GM18907 (cell line): ENCODE measurements at regions not wholly inside any gene's neighbourhood (a gene's known extent, or its start where the extent isn't known, plus 50 kb on each side); places are given as distances from the start of the nearest gene placed in this dataset.
"Not testable (repeated sequence)": the region's sequence is repeated elsewhere in the genome, so short reads cannot be mapped to it uniquely, and the experiment has no call there.

Experiments
- ATAC-seq: cut with Tn5 transposase; IDR thresholded peaks from one replicate; pipeline ENCODE4 v1.9.1; 2021; ENCODE audit warnings: mild to moderate bottlenecking, moderate library complexity; ENCODE audit not compliant: unreplicated experiment

DNA sequence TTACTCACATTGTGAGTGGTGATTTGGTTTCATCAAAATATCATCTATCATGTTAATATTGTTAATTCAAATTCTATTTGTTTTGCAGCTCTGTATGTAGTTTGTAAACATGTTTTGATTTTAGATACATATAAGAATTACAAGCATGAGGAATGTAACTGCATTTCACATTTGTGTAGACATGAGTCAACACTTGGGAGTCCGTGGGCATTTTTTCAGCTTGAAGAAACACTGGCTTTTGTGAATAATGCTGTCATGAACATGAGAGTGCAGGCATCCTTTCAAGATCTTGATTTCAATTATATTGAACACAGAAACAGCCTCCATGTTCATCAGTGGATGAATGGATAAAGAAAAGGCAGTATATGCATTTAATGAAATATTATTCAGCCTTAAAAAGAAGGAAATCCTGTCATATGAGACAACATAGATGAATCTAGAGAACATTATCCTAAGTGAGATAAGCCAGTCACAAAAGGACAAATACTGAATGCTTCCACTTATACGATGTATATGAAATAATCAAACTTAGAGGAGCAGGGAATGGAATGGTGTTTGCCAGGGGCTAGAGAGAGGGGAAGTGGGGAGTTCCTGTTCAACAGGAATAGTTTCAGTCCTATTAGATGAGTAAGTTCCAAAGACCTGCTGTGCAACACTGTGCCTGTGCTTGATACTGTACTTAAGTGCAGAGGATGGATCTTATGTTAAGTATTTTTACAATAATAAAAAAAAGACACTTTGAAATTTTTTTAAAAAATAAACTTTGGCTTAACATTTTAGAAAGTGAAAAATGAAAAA is 194.9 kb downstream of the LRATD1 start:
- ATAC-seq, result no peak

DNA sequence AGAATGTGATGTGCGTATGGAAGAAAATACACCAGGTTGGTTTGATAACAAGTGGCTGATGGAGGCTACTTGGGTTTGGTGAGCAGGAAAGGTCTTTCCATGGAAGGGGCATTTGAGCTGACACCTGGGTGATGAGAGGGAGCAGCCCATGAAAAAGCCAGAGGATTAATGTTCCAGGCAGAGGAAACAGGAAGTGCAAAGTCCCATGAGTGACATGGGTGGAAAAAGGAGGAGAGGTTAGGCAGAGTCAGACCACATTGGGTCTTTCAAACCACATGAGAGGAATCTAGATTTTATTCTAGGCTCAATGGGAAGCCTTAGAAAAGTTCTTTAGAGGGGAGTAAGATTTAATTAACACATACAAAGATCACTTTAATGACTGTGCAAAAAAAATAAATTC is 195.7 kb downstream of the LRATD1 start:
- ATAC-seq, result no peak

DNA sequence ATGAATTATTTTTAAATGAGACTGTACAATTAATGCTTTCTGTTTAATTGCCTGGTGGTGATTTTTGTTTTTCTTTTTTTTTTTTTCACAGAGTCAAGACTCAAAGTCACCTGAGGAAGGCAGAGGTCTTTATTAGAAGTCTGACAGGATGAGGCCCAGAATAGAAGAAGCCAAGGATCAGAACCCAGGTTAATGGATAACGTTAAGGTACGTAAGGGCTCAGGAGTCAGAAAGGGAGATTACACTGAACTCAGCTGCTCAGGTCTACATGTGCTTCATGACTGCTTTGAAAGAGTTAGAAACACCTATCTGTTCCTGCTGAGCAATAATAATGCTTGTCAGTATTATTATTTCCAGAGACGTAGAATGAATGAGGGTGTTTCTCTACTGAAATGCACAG is 196.5 kb downstream of the LRATD1 start:
- no peak for ATAC-seq

DNA sequence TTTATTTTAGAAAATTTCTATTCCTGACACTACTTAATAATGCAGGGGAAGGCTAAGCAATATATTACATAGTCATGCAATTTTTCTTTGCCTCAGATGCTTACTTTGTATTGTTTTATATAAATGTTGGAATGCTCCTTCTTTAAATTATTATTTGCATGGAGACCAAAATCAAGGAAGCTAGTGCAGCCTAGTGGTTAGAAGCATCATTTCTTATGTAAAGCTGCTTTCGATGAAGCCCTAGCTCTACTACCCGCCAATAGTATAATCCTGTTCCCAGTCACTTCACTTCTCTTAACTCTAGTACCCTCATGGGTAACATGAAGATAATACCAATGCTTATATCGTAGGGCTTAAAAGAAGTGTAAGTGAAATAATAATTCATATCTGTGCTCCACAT is 198.9 kb downstream of the LRATD1 start:
- no peak for ATAC-seq

DNA sequence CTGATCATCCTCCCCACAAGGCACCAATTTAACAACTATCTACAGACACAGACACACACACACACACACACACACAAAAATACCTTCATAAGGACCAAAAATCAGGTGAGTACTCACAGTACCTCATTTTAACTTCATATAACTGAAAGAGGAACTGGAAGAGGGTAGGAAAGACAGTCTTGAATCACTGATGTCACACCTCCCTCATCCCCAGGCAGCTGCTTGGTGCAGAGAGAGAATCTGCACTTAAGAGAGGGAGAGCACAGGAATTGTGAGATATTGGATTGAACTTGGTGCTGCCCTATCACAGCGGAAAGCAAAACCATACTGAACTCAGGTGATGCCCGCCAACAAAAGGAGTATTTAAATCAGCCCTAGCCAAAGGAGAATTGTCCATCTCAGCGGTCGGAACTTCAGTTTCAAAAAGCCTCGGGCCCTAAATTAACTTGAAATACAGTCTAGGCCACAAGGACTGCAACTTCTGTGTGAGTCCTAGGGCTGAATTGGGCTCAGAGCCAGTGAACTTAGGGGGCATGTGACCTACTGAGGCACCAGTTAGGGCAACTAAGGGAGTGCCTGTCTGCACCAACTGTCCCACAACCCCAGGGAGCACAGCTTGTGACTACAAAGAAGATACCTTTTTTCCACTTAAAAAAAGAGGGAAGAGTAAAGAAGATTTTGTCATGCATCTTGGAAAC is 211.1 kb downstream of the LRATD1 start:
- no peak for ATAC-seq

DNA sequence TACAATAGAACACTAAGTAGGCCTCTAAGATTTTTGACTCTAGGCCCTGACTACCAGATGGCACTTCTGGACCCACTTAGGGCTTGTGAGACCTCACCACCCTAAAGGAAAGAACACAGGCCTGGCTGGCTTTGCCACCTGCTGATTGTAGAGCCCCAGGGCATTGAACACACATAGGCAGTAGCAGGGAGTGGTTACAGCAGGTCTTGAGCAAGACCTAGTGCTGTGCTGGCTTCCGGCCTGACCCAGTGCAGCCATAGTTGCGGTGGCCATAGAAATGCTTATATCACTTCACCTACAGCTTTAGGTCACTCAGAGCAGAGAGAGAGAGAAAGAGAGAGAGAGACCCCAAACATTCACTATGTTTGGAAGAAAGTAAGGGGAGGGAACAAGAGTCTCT is 223.2 kb downstream of the LRATD1 start:
- ATAC-seq, result no peak

DNA sequence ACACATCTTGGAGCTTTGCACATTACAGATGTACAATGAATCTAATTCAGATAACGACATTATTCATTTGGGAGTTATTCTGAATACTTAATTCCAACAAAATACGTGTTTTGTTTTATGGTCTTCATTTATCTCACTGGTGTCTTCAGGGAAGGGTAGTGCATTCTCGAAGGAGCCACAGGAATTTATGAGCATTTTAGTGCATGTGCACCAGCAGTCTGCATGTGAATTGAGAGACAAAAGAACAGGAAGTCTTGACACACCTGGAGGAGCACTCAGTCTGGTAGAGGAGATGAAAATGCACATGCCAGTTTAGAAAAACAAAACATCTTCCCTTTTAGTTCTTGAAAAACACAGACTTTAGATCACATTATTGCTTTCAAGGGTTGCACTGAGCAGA is 228.7 kb downstream of the LRATD1 start:
- no peak for ATAC-seq

DNA sequence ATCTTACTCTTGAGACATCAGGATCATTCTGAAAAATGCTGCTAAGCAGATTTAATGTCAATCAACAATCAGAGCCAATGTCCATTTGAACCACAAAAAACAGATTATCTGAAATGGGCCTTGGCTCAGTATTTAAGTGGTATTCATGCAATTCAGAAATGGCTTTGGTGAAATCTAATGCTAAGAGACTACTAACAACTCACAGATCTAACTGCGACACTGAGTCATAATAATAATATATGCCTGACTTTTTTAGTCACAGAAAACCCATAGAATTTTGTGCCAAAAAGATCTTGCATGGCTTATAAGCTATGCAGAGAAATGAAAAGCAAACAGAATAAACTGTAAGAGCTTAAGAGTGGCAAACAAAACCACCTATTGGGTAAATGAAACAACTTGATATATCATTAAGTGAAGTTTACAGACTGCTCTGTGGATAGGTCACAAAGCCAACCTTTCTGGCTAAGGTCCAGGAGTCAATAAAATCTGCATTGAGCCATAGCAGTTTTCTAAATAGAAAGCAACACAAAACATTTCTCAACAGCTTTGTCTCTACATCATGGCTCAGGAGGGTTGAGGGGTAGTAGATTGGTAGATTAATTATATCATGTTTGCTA is 234.3 kb downstream of the LRATD1 start:
- no peak for ATAC-seq

DNA sequence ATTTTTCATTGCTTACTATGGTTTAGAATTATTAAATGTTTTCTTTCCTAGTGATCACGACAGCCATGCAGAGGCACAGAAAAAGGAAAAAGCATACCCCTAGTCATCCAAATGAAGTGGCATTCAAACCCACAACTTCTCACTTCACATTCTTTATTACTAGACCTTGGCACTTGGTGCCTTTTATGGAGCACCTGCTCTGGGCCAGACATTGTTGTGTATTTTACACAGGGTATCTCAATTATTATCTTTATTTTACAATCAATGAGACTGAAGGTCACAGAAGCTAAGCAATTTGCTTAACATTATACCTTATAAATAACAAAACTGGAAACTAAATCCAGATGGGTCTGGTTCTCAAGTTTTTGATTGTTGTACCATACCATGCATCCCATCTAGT is 235.3 kb downstream of the LRATD1 start:
- no peak for ATAC-seq

DNA sequence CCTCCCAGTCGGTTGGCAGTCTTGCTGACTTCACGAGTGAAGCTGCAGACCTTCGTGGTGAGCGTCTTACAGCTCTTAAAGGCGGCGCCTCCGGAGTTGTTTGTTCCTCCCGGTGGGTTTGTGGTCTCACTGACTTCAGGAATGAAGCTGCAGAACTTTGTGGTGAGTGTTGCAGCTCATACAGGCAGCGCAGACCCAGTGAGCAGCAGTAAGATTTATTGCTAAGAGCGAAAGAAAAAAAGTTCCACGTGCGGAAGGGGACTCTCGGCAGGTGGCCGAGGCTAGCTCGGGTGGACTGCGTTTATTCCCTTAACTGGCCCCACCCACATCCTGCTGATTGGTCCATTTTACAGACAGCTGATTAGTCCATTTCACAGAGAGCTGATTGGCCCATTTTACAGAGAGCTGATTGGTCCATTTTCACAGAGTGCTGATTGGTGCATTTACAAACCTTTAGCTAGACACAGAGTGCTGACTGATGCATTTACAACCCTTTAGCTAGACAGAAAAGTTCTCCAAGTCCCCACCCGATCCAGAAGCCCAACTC is 240.3 kb downstream of the LRATD1 start:
- ATAC-seq, result no peak

DNA sequence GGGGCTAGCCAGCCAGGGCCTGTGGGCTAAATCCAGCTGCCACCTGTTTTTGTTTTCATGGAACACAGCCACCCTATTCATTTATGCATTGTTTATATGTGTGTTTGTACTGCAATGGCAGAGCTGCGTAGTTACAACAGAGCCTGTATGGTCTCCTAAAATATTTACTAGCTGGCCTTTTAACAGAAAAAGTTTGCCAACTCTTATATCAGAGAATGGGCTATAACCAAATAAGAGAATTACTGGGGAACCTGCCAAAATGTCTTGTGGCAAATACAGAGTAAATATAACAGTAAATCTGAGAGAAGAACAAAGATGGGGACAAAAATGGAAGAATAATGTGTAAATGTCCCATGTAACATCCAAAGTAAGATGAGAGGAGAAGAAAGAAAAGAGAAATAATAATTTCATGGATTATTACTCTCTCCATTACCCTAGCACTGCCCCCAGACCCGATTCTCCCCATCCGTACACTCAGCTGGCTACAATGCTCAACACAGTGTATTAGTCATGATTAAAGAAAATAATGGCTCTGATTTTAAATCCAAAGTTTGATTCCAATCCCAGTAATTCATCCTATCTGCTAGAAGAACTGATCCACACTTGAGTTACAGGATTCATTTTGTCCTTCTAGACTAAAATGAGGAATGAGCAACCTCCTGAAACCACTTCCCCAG is 249.3 kb downstream of the LRATD1 start:
- no peak for ATAC-seq

DNA sequence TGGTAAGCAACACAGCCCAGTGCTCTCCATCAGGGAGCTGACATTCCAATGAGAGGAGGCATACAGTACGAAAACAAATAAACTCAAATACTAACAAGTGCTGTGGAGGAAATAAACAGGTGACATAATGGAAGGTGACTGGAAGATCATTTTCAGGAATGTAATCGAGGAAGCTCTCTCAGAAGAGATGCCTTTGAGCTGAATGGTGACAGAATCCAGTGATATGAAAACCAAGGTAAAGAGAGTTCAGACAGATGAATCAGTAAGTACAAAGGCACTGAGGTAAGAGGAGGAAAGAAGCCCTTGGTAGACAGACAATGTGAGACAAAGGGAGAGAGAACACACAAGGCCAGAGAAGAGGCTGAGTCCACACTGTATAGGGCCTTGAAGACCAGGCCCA is 252.1 kb downstream of the LRATD1 start:
- ATAC-seq, result no peak

DNA sequence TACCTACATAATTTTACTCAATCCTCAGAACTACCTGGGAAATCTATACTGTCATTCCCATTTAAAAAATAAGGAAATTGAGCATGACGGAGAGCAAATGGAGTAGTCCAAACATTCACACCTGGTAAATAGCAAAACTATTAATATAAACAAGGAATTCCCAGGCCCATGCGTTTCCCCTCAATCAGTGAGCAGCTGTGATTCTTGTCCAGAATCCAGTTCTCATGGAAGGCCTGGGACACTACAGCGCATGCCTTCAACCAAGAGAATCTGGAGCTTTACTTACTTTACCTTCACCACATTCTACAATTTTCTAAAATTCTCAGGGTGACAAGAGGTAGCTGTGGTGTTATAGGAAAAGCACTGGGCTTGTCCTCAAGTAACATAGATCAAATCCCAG is 259.0 kb downstream of the LRATD1 start:
- no peak for ATAC-seq

DNA sequence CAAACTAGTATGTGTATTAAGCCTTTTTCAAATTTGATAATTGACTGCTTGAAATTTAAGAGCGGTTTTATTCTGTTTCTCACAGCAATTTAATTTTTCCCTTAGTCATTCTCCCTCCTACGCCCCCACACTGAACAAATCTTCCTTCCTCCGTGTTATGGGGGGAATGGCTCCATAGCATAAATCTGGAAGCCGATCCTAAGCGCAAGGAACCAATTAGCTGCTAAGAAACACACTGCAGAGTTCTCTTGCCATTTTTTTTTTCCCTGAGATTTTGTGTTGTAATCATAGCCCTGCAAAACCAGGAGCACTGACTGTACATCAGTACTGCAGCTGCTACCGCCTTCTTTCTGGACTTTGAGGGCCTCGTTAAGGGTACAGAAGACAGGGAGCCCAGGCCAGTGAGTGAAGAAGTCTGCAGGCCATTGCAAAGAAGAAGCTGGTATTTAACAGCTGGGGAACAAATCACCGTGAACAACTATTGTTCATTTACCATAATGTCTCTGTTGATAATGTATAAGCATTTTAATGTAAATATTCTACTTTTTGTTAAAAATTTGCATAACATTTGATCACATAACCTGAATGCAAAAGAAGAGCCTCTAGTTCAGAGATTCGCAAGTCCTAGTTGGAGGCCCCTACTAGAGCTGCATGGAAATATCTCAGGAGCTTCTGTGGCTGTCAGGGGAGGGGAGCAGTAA is 264.0 kb downstream of the LRATD1 start:
- ATAC-seq, result no peak

DNA sequence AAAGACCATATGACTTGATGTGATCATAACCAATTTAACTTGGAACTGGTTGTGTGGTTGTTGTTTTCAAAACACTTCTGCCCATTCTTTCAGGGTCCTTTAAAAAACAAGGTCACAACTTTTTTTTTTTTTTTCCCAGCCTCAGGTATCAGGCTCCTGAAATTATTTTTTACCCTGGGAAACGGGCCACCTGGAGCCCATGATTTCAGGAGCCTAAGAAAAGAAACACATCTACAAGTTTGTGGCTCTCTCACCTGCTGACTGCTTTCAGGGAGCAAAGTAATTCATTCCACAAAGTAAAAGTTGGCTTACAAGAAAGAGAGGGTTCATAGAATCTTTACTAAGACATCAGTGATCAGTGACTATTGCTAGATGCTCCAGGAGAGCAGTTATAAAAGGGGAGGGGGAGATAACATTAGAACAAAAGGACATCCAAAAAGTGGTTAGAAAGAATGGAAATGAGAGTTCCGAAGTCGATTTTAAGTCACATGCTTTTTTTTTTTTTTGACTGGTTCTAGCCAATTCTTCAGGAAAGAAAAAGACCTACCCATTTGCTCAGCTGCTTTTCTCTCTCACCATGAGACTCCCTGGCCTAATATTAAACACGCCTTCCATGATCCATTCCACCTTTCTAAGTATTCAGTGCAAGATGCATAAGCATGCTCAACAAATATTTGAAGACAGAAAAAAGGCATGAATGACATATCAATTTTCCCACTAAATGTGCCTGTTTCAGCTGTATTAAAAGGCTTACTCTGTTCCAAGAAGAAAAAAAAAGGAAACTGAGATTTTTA is 267.3 kb downstream of the LRATD1 start:
- ATAC-seq, result no peak

DNA sequence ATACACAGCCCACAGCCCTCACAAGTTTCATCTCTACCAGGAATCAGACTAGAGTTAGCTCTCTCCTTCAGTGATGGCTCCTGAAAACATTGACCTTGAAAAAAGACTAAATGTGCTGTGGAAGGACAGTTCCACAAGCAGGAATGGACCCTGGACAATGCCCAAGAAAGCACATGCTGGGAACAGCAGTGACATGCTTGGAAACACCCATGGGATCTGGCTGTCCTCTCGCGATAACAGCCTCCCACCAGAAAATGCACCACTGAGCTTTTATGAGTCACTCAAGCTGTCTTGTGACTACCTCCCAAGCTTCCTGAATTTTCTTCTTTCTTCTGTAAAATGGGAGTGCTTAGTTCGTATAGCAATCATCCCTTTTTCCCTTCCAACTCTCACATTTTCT is 269.2 kb downstream of the LRATD1 start:
- no peak for ATAC-seq

DNA sequence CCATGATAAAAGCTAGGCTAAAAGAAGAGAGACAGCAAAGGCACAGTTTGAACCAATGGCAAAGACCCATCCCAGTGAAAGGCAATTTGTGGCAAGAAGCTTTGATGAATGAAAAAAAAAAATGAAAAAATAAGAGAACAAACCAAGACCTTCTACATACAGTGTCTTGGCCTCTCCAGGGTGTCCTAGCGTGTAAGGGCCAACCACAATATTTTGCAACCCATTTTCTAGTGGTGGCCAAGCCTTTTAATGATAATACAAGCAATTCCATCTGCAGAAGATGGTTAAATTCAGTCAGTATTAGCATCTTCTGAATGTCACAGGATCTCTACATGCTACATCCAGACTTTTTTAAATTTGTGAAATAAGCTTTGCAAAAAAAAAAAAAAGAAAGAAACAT is 270.4 kb downstream of the LRATD1 start:
- no peak for ATAC-seq

DNA sequence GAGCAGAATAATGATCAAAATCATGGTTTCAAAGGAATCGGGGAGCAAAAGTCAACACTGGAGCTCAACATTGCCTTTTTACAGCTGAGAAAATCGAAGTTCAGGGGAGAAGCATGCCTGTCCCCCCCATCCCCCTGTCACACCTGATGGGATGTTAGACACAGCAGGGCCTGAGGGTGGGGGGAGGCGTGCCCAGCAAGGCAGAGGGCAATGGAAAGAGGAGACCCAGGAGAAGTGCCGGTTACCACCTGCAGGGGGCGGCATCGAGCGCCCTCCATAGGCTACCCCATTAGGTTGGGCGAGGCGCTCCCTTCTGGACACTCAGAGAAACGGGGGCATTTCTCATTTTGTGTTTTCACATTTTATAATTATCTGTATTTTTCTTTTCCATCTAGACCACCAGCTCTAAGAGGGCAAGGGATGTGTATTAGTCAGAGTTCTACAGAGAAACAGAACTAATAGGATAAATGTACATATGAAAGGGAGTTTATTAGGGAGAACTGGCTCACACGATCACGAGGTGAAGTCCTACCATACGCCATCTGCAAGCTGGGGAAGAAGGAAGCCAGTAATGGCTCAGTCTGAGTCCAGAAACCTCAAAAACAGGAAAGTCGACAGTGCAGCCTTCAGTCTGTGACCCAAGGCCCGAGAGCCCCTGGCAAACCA is 271.3 kb downstream of the LRATD1 start:
- ATAC-seq, result peak; percentile 98

DNA sequence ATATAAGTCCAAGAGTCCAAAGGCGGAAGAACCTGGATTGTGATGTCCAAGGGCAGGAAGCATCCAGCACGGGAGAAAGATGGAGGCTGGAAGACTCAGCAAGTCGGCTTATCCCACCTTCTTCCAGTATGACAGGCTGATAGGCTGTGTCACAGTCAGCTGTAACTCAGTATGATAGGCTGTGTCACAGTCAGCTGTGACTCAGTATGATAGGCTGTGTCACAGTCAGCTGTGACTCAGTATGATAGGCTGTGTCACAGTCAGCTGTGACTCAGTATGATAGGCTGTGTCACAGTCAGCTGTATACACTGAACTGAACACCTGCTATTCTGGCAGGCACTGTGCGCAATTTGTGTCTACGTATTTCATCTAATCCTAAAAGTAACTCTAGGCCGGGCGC is 271.9 kb downstream of the LRATD1 start:
- not testable (repeated sequence) for ATAC-seq
